GM21360 (cell line): ENCODE measurements at regions not wholly inside any gene's neighbourhood (a gene's known extent, or its start where the extent isn't known, plus 50 kb on each side); places are given as distances from the start of the nearest gene placed in this dataset.
"Not testable (repeated sequence)": the region's sequence is repeated elsewhere in the genome, so short reads cannot be mapped to it uniquely, and the experiment has no call there.

Source experiments
- ATAC-seq: cut with Tn5 transposase; IDR thresholded peaks from one replicate; pipeline ENCODE4 v1.9.1; 2021; ENCODE audit warnings: mild to moderate bottlenecking, moderate library complexity; ENCODE audit not compliant: unreplicated experiment

DNA sequence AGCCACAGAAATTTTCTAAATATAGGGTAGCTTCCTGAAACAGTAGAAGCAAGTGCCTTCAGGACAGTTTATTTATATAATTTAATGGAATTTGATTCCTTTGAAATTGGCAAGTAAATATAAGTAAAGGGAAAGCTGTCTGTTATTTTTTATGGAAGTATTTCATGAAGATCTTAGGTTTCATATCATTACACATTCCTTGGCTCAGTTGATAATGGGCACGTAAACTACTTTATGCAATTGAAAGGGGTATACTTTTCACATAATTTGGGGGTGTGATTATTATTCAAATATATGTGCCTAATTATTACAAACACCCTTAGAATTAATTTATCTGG, 71.1 kb upstream of the RAP1B start:
- ATAC-seq = no peak

DNA sequence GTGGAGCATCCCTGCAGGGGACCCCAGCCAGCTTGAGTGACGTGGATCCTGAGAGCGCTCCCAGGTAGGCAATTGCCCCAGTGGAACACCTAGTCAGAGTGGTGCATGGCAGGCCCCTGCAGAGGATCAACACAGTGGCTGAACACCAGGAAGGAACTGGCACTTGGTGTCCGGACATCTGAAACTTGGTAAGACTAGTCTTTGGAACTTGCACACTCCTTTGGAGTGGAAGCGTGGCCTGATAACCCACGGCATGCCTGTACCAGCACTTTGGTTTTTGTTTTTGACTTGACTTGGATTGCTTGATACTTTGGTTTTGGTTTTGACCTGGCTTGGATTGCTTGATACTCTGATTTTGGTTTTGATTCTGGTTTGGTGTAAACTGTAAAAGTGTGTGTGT, 69.9 kb upstream of the RAP1B start:
- ATAC-seq = not testable (repeated sequence)

DNA sequence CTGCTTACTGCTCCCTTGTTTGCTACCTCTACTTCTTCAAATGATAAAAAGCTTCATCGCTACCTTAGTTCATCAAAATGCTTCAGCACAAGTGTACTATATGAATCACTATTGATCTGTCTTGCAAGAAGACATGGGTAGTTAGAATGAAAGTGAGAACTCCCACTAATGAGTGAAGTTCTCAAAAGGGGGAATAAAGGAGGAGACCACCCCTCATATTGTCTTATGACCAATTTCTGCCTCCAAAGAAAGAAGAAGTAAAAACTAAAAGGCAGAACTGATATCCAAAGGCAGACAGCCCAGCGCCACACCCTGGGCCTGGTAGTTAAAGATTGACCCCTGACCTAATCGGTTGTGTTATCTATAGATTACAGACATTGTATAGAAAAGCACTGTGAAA, 63.4 kb upstream of the RAP1B start:
- ATAC-seq = not testable (repeated sequence)

DNA sequence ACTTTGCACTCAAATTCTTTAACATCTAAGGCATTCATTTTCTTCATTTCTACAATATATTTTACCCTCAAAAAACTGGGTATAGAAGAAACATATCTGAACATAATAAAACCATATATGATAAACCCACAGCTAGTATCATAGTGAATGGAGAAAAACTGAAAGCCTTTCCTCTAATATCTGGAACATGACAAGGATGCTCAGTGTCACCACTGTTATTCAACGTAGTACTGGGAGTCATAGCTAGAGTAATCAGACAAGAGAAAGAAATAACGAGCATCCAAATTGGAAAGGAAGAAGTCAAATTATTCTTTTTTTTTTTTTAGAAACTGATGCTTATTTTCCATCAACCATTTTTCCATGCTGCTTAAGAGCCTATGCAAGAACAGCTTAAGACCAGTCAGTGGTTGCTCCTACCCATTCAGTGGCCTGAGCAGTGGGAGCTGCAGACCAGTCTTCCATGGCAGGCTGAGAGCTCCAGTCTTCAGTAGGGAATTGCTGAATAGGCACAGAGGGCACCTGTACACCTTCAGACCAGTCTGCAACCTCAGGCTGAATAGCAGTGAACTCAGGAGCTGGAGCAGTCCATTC, 58.0 kb upstream of the RAP1B start:
- ATAC-seq = not testable (repeated sequence)

DNA sequence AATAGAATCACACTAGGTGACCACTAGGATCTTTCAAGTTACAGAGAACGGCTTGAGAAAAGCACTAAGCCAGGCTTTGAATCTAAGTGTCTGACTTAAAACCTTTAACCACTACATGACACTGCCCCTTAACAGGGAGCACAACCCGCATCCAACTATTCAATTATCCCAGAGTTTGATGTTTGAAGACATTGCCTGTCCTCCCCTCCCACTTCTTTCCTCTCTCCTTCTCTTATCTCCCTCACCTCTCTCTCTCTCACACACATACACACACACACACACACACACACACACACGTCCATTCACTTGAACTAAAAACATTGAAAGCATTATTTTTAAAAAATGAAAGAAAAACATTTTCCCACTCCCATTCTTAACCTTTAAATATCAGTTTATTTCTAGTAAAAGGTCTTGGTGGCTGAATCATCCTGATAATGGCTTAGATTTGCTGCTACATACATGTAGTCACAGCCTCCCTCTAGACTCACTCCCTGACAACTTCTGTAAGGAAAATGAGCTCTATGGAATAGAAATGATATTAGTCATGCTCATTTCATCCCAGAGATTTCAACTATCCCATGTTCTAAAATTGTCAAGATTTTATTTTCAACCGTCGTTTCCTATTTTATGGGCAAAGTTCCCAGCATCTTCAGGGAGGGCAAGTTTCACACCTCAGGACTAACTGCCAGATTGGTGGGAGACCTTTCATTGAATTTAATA, 53.5 kb upstream of the RAP1B start:
- ATAC-seq = no peak

DNA sequence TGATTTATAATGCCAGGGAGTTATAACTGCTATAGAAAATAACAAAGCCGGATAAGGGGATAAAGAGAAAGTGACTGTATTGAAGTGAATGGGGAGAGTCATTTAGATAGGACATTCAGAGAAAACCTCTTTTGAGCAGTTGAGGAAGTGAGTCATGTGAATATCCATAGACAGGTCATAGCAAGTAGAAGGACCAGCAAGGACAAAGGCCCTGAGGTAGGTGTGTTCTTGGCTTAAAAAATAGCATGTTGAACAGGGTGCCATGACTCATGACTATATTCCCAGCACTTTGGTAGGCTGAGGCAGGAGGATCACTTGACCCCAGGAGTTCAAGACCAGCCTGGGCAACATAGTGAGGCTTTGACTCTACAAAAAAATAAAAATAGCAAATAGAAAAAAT, 51.5 kb upstream of the RAP1B start:
- no peak for ATAC-seq

DNA sequence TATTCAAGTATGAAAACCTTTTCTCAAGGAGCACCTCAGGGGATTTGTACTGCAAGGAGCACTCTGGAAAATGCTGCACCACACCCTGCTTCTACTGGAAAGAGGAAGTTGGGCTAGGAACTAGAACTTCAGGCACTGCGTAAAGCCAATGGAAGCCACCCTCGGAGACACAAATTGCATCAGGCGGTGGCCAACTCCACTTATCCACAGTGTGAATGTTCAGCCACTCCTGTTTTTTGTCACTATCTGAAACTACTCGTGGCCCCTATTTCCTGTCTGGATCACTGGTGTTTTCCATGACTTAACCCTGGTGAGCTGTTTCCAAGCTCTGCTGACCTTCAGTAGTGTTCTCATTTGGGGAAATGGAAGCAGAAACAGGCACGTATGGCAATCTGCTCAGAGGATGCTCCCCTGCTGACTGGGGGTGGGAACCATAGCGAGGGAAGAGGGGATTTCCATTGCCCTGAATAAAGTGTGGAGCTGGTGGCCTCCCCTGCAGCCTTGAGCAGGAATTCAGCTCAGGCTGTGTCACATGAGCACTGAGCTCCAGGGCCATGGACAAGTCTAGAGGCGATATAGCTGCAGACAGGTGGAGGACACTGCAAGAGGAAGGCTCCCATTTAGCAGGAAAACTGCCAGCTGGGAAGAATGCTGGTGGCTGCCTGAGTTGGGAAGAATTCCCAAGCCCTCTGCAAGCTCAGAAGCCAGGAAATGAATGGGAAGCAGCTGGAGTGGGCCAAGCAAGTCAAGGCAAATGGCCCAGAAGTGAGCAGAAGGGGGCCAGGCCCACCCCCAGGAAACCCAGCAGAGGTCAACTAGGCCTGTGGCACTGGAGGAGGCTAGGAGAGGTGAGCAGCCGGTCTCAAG, 50.5 kb upstream of the RAP1B start:
- no peak for ATAC-seq

DNA sequence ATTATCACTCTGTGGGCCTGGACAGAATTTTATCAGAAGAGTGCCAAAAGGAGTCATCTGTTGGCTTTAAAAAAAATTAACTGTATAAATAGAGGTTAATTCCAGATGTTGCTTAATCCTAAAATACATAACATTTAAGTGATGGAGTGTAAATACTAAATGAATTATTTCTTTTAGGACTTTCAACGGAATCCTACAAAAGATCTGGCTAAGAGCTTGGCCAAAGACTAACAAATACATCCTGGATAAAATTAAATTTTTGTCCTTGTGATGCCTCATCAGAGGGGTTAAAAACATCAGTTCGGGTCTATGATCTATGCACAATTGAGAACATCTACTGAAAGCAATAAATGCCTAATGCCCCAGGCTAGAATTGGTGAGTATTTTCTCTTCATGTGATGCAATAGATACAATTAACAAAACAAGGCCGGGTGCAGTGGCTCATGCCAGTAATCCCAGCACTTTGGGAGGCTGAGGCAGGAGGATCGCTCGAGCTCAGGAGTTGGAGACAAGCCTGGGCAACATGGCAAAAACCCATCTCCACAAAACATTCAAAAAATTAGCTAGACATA, 49.8 kb upstream of the RAP1B start:
- ATAC-seq = no peak
